ENCODE measurements at regions not wholly inside any gene's neighbourhood (a gene's known extent, or its start where the extent isn't known, plus 50 kb on each side); places are given as distances from the start of the nearest gene placed in this dataset.
A peak's percentile ranks its signal among the peaks of the same experiment; 100 is the strongest.

GRCh38 chr4:14100349-14100748 is 472.8 kb upstream of the BOD1L1 start:
- Histone ChIP-seq H3K4ac (replicated peaks; ENCODE audit: insufficient read length, low read depth, low read length) (peak overlapping the region; percentile 5), H3K27me3 (replicated peaks in 1 of 4; ENCODE audit: control insufficient read depth in 3 of 4, extremely low read depth in 1 of 4, insufficient read depth in 3 of 4, low read length in 3 of 4) (no peaks in the 10 kb centered on the region), H3K14ac (ENCODE audit: insufficient read length) (no peak overlapping the region), H3K79me2 (ENCODE audit: control insufficient read depth in 1 of 2, insufficient read depth in 2 of 2, low read length in 2 of 2) (no peaks in the 10 kb centered on the region; a peak in 1 of 4 replicates), H2AK5ac (ENCODE audit: low read depth, low read length) (no peak overlapping the region), H3K4me3 (ENCODE audit: extremely low read depth in 1 of 4, insufficient read depth in 2 of 4, low read depth in 3 of 4, low read length in 4 of 4) (no peak overlapping the region), H3K36me3 (ENCODE audit: control insufficient read depth in 2 of 4, insufficient read depth in 4 of 4, low read length in 3 of 4) (no peaks in the 10 kb centered on the region), H3K4me1 (replicated peaks in 1 of 4; ENCODE audit: control insufficient read depth in 3 of 4, insufficient read depth in 4 of 4, low read length in 3 of 4) (no peaks in the 10 kb centered on the region), H3K23ac (ENCODE audit: insufficient read length) (no peak overlapping the region), H3K79me1 (ENCODE audit: low read depth, low read length) (no peaks in the 10 kb centered on the region), H3K18ac (ENCODE audit: extremely low read depth, low read length) (no peak overlapping the region), H2BK5ac (ENCODE audit: low read depth, low read length) (no peak overlapping the region), H2BK15ac (ENCODE audit: low read length) (no peak overlapping the region), H3K23me2 (ENCODE audit: low read depth, low read length) (no peaks in the 10 kb centered on the region), H3K56ac (replicated peaks; ENCODE audit: insufficient read length, low read depth, low read length) (no peak overlapping the region), H3K9me3 (ENCODE audit: insufficient read depth in 2 of 2, low read depth in 1 of 2, low read length in 1 of 2) (no peaks in the 10 kb centered on the region), H4K8ac (ENCODE audit: extremely low read depth, insufficient read depth, low read length) (no peak overlapping the region), H3K27ac (ENCODE audit: low read depth, low read length) (no peak overlapping the region), H4K5ac (ENCODE audit: insufficient read length, low read depth, low read length) (no peak overlapping the region), H2BK12ac (ENCODE audit: low read depth, low read length) (no peak overlapping the region), H2BK120ac (replicated peaks; ENCODE audit: low read depth, low read length) (no peak overlapping the region), H4K91ac (replicated peaks; ENCODE audit: insufficient read length, low read length) (no peak overlapping the region), H4K20me1 (replicated peaks in 1 of 2; ENCODE audit: control insufficient read depth in 1 of 2, insufficient read depth in 2 of 2, low read length in 2 of 2) (no peaks in the 10 kb centered on the region), H2AFZ (ENCODE audit: low read length) (no peak overlapping the region), H2BK20ac (ENCODE audit: low read length) (no peak overlapping the region), H3K4me2 (ENCODE audit: insufficient read depth in 1 of 2, low read depth in 2 of 2, low read length in 2 of 2) (no peak overlapping the region), H3K9ac (replicated peaks in 1 of 4; ENCODE audit: extremely low read depth in 1 of 4, low read depth in 3 of 4, low read length in 3 of 4) (no peak overlapping the region)
- WGBS, 2 experiments (ENCODE audit: extremely low coverage in 1 of 2, insufficient coverage in 1 of 2, insufficient read length in 1 of 2, insufficient replicate concordance in 2 of 2, low coverage in 1 of 2, low lambda C conversion rate in 2 of 2, missing lambda C conversion rate in 1 of 2) = 87% methylated on average over 4 of the region's 4 CpGs; no CpG with 5 or more reads in 1 of the 2 experiments
- DNase-seq (ENCODE audit: low read depth in 1 of 2, low spot score in 2 of 2) (no peak), FAIRE-seq (no peak)
- POLR2A ChIA-PET (ENCODE audit: partially characterized antibody) = interaction anchor here (0.6 kb wide), 1 partner anchor 940 kb away, joined by 3 read pairs; no protein-coding TSS in a partner anchor
- CTCF ChIA-PET (ENCODE audit: partially characterized antibody) = interaction anchor here (0.7 to 1.5 kb wide), 5 partner anchors 13 to 446 kb away, joined by 3 to 5 read pairs (median 3); no protein-coding TSS in a partner anchor
- TF ChIP-seq TEAD4 (IDR thresholded peaks at IDR 0.05; ENCODE audit: low read depth, low read length) (no peak), CTBP2 (IDR thresholded peaks at IDR 0.05; ENCODE audit: borderline replicate concordance, insufficient read depth, insufficient read length, low read length) (no peak), RAD21 (IDR thresholded peaks at IDR 0.05 in 1 of 2, conservative IDR thresholded peaks at IDR 0.05 in 1 of 2; ENCODE audit: low read depth in 2 of 2, low read length in 2 of 2) (no peak), SP1 (IDR thresholded peaks at IDR 0.05; ENCODE audit: low read depth, low read length) (no peak), POLR2A (IDR thresholded peaks at IDR 0.05; ENCODE audit: control extremely low read depth in 1 of 2, low read depth in 2 of 2, low read length in 2 of 2) (no peak), BACH1 (IDR thresholded peaks at IDR 0.05; ENCODE audit: low read length) (no peak), TCF12 (IDR thresholded peaks at IDR 0.05; ENCODE audit: low read depth, low read length) (no peak), JUND (IDR thresholded peaks at IDR 0.05; ENCODE audit: low read length) (no peak), BRCA1 (IDR thresholded peaks at IDR 0.05; ENCODE audit: low read depth, low read length) (no peak), HDAC6 (IDR thresholded peaks at IDR 0.05; ENCODE audit: low read depth, low read length) (no peak), NANOG (IDR thresholded peaks at IDR 0.05; ENCODE audit: insufficient read depth, low read depth, low read length, poor library complexity, severe bottlenecking) (no peak), TAF1 (IDR thresholded peaks at IDR 0.05; ENCODE audit: low read depth, low read length) (no peak), SAP30 (IDR thresholded peaks at IDR 0.05; ENCODE audit: insufficient read depth, insufficient replicate concordance, low read length) (no peak)
- TF ChIP-seq, protein P1, sequence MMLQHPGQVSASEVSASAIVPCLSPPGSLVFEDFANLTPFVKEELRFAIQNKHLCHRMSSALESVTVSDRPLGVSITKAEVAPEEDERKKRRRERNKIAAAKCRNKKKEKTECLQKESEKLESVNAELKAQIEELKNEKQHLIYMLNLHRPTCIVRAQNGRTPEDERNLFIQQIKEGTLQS (IDR thresholded peaks at IDR 0.05; ENCODE audit: insufficient read depth, low read depth, low read length) = no peak

All from H1 (cell line).